Neural progenitor cell (in vitro differentiated cells): ENCODE measurements at regions not wholly inside any gene's neighbourhood (a gene's known extent, or its start where the extent isn't known, plus 50 kb on each side); places are given as distances from the start of the nearest gene placed in this dataset.

Source experiments
- CTCF ChIP-seq: fragments of 200-600 bp; sonication (generic); IDR thresholded peaks from 2 replicates; pipeline ENCODE4 v1.5.1; 2017; ENCODE audit warnings: antibody characterized with exemption, mild to moderate bottlenecking
- EZH2phosphoT487 ChIP-seq: fragments of 200-600 bp; sonication (generic); IDR thresholded peaks from 2 replicates; pipeline ENCODE4 v1.6.1; 2017; ENCODE audit warnings: antibody characterized with exemption

- TF ChIP-seq CTCF = no peak
- no peak for TF ChIP-seq EZH2phosphoT487
These were observed 62.8 kb downstream of the SYNE3 start for GRCh38 chr14:95453713-95453980.
